GM19455 (cell line): ENCODE measurements at regions not wholly inside any gene's neighbourhood (a gene's known extent, or its start where the extent isn't known, plus 50 kb on each side); places are given as distances from the start of the nearest gene placed in this dataset.
"Not testable (repeated sequence)": the region's sequence is repeated elsewhere in the genome, so short reads cannot be mapped to it uniquely, and the experiment has no call there.

Source experiments
- ATAC-seq: cut with Tn5 transposase; IDR thresholded peaks from one replicate; pipeline ENCODE4 v1.9.1; 2021; ENCODE audit not compliant: unreplicated experiment

DNA sequence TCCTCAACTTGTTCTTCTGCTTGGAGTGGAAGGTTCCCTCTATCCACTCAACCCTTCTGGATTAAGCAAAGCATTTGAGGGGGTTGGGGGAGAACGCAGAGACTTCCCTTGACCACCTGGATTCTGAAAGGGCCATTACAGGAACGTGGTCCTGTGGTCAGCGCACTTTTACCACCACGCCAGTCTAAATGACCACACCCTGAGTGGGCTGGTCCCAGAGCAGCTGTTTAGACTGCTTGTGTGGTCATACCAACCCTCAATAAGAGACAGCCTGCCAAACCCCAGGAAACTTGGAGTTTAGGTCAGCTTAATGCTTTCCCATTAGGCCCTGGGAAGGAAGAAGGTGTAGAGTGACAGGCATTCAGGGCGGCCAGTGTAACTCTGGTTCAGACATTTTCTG, 165.5 kb upstream of the ATP2B1 start:
- no peak for ATAC-seq

DNA sequence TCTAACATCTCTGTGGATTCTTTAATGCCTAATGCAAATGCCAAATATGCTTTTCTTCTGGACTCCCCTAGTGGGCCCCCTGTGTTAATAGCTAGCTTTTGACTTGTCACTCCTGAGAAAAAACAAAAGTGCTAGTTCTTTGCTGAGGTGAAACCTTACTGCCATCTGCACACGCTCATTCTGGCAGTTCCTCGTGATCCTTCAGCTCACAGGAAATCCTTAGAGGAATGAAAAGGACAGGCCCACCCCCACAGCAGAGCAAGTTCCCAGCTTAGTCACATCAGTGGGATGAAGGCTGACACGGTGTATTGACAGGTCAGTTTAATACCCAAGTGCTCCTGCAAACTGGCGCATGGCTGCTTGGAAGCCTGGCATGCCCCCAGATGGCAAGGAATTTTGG, 165.1 kb upstream of the ATP2B1 start:
- no peak for ATAC-seq

DNA sequence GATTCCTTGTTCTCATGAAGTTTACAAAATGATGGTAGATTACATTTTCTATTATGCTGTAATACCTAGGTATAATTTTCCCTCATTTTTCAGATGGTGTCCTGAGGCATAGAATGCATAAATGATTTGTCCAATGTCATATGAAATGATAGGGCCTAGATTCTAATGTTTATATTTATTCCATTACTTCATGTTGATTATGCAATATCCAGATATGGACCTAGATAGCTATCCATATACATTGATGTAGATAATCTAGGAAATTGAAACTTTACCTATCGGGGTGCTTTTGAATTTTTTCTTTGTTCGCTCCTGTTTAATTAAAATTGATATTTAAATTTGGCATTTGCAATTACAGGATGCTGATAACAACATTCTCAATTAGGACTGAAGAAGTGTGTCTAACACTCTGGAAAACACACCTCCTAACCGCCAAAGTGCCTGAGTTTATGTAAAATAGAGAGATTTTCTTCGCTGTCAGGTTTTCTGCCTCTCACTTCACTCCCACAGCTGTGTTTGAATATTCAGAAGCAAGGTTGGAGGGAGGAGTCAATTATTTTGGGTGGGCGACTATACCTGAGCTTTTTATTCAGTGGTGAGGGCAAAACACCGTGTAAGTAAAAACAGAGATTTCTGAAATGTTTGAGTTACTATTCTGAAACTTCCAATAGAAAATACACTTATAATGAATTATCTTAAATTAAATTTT, 164.4 kb upstream of the ATP2B1 start:
- no peak for ATAC-seq

DNA sequence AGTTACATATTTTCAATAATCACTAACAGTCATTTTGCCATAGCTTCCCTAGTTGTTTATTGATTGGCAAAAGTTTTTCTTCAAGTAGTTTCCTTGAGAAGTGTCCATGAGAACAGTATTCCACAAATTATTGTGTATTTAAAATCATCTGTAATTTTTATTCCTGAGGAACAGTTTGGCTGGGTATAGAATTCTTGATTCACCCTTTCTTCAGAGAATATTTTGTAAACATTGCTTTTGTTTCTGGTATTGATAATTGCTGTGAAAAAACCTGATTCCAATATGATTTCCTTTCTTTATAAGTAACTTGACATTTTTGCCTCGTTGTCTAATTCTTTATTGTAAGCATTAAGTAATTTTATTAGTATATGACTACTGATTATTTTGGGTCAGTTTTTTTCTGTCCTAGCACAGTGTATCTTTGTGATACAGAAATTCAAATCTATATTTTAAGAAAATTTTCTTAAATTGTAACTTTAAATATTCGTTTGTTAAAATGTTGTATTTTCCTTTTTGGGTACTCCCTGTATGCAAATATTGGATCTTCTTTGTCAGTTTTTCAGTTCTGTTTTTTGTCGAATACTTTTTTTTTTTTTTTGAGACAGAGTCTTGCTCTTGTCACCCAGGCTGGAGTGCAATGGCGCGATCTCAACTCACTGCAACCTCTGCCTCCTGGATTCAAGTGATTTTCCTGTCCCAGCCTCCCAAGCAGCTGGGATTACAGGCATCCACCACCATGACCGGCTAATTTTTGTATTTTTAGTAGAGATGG, 162.0 kb upstream of the ATP2B1 start:
- ATAC-seq: no peak

DNA sequence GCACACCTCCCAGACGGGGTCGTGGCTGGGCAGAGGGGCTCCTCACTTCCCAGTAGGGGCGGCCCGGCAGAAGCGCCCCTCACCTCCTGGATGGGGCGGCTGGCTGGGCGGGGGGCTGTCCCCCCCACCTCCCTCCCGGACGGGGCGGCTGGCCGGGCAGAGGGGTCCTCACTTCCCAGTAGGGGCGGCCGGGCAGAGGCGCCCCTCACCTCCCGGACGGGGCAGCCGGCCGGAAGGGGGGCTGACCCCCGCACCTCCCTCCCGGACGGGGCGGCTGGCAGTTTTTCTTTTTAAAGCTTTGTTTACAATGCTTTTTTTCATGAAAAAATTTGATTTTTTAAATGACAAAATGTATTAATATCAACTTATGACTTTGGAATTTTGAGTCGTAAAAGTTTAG, 159.0 kb upstream of the ATP2B1 start:
- ATAC-seq: not testable (repeated sequence)

DNA sequence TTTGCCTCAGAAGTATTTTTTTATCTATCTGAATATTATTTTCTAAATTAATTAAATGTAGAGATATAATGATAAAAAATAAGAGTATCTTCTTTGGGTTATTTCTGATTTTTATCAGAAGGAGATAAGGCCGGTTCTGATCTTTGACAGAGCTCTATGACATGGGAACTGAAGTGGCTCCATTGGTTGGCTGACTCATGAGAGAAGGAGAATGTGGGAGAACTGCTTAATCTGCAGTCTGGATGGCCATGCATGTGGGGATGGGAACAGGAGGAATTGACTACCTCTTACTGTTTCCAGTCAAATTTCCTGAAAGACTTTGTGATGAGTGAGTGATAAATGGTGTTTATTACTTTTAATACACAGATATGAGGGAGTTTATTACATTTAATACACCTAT, 155.8 kb upstream of the ATP2B1 start:
- no peak for ATAC-seq

DNA sequence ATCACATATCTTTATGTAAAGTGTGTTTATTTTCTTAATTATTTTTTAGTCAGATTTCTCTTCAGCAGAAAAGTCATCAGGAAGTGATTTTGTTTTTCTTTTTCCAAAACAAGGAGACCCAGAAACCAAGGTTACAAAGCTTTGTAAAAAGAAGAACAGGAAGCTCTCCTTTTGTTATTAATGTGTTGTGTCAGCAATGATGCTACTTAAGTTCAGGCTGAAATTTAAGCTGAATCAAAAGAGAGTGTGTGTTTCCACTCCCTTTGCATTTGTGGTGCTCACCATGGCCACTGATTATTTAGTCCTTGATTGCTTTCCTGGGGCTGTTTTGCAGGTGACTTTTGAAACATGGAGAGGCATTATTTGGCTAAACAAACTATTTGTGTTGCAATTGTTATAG, 155.3 kb upstream of the ATP2B1 start:
- ATAC-seq: no peak

DNA sequence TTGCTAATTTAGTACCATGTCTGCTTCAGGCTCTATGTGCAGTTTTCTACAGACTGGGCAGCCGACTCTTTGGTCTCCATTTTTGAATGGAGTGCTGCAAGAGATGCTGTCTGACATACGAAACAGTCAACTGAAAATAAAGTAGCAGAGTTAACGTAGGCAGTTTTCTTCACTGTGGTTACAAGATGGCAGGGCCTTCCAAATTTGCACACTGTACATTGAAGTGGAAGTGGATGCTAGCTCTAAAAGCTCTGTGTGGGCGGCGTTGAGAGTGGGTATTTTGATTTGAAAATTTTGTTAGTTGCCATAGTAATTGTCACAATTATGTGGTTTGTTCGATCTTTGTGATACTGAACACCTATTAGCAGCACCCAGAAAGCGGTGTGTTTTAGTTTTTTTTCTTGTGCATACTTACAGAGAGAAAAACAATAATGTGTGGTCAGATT, 154.9 kb upstream of the ATP2B1 start:
- peak; percentile 67 for ATAC-seq

DNA sequence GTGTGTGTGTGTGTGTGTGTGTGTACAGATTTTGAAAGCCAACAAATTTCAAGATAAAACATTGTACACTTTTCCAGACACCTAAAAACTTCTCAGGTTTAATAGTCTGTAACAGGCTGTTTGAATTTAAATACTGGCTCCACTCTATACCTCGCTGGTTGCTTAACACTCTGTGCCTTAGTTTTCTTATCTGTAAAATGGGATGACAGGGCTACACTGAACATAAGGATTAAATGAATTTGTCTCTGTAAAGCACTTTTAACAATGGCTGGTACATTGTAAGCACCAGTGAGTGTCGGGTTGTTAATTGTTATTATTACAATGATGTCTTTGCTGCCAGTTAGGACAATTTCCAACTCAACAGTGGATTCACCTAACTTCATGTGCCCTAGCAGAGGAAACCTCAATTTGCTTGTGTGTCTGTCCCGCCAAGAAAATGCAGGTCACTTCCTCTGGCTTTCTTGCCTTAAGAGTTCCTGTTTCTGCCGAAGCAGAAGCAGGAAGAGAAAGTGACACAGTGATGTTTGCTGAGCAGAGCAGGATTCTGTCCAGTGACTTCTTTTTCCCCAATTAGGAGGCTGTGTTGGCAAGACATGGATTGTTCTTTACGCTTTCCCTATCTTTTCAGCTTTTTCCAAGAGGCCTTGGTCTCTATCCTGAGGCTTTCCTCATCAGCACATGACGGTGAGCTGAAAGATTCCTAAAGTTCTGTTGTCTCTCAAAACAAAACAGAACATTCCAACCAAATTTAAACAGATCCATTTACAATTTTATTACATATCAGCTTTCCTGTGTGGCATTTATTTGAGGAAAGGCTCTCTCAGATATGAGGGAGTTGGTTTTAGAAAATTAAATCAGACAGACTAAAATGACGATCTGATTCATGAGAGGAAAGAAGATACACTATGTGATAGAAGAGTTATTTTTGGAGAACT, 154.1 kb upstream of the ATP2B1 start:
- ATAC-seq: peak; percentile 54

DNA sequence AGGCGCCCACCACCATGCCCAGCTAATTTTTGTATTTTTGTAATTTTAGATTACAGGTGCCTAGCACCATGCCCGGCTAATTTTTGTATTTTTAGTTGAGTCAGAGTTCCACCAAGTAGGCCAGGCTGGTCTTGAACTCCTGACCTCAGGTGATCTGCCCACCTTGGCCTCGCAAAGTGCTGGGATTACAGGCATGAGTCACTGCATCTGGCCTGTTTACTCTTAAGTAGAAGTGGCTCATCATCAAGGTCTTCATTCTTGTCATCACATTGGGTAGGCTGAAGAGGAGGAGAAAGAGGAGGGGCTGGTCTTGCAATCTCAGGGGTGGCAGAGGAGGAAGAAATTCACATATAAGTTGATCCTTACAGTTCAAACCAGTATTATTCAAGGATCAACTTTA, 152.4 kb upstream of the ATP2B1 start:
- ATAC-seq: no peak

DNA sequence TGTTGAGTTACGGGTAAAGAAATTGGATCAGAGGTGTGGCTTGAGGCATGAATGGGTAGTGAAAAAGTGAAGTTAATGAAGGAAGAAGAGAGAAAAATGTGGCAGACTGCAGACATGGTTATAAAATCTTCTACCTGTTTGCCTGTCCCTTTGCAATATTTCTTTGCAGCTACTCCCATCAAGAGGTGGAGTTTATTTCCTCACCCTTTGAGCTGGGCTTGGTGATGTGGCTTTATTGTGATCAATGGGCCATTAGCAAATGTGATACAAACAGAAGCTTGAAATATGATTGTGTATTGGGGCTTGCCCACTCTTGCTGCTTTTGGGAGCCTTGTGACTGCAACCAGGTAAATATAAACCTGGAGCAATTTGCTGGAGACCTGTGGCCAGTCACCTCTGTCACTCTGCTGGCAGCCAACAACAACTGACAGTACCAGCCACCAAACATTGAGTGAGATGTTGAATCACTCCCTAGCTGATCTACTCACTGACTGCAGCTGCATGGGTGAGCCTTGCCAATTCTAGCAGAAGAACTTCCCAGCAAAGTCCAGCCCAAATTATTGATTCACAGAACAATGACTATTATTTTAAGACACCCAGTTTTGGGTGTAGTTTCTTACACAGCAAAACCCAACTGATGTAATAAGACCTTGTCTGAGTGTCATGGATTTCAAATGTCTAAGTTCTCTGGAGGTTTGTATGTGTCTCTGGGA, 151.0 kb upstream of the ATP2B1 start:
- ATAC-seq: no peak

DNA sequence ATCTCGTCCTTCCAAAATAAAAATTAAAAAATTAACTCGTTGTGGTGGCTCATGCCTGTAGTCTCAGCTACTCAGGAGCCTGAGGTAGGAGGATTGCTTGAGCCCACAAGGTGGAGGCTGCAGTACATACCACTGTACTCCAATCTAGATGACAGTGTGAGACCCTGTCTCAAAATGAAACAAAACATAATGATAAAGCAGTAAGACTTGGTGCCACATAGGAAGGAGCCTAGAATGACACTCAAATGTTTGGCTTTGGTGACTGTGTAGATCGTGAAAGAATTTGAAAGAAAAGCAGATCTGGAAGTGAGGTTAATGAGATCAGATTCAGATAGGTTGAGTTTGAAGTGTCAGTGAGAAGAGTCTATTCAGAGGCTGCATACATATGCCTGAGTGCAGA, 150.1 kb upstream of the ATP2B1 start:
- no peak for ATAC-seq

DNA sequence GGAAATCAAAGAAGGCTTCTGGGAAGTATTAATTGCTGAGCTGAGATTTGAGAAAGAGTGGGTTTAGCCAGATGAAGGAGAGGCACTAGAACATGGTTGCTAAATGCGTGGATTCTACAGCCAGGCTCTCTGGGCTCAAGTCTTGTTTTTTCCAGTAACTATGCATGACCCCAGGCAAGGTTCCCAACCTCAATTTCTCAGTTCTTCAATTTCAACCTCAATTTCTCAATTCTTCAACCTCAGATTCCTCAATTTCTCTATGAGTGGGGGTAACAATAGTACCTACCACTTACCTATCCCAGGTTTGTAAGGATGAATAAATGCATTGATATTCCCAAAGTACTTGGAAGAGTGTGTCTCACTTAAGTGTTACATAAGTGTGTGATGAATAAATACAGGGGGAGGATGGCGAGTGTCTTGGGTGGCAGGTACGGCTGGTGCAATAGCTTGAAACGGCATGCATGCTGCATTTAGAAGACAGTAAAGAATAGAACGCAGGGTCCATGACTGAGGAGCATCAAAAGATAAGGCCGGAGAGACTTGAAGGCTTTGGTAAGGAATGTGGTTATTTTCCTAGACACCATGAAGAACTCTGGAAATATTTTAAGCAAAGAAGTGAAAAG, 149.1 kb upstream of the ATP2B1 start:
- peak; percentile 42 for ATAC-seq

DNA sequence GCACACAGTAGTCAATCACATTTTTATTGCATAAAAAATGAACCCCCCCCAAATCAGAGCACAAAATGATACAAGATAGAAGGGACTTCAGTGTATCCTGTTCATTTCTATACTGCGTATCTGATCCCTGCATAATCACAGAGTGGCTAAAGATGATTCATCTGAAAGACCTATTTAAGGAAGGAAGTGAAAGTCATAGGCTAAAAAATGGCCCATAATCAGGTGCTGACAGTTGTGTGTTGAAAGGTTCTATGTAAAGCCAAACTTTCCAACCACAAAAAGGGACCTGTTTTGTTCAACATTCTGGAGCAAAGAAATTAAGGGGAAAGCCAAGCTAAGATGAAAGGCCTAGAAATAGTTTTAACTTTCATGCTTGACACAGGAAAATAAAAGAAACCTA, 147.8 kb upstream of the ATP2B1 start:
- ATAC-seq: peak; percentile 70

DNA sequence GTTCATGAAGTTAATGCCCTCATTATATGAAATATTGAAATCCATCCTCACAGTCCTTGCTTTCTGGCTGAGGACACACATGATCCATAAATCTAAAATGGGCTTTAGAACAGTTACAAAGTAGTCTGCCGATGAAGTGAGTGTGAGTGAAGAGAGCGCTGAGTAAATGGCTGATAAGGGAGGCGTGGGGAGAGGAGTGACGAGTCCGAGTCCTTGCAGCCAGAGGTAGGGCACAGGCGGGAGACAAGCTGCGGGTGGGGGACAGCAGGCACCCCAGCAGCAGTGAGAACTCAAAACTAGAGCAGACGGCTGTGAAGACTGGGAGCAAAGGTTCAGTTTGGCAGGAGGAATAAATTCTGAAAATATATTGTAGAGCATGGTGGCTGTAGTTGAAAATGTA, 140.1 kb upstream of the ATP2B1 start:
- ATAC-seq: no peak

DNA sequence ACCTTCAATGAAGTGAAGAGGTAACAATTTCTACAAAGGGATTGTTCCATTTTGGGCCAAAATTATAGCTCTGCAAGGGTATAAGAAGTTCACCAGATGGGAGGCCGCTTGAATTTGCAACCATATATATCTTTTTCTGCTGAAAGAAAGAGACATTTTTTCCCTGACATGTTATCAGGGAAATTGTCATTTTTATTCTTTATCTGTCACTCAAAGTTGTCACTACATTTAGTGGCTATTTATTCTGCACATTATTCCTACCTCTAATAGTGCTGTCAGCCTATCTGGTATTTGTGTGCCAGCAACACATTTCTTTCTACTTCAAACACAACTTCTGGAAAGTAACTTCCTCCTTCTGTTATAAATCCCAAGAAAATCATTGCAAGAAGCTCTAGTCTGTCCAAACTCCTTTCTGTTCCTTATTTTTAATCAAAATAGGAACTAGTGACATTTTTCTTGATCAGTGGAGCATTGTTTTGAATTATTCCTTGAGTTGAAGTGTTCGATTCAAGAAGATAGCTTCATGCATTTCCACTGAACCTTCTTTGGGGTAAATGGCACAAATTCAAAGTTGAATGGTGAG, 137.9 kb upstream of the ATP2B1 start:
- no peak for ATAC-seq

DNA sequence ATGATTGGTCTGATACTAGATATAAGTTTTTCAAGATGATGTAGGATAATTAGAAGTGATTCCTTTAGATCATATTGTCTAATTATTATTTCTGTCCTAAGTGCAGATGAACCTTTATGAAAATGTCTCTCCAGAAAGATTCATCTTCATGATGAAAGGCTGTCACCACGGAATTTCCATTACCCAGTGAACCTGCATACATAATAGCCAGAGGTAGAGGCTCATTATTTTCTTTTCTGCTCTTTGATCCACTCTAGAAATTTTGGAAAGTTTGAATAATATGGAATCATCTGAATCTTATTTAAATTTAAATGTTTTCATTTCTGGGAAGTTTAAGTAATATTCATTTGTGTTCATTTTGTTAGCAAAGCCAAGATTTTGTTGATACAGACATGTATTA, 137.1 kb upstream of the ATP2B1 start:
- ATAC-seq: no peak

DNA sequence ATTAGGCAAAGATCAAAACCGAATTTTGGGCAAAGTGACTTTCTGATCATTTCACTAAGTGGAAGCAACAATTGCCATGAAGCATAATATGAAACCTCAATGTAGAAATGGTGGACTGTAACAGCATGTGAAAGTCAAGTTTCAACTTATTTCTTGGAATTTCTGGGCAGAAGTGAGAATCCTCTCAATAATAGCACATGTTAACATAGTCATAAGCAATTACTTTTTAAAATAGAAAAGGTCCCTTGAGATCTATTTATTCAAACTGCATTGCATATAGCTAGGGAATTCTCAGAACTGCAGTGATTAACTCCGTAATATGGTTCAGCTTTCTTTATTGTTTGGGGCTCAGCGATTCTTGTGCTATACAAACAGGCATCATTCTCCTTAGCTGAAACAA, 136.7 kb upstream of the ATP2B1 start:
- no peak for ATAC-seq

DNA sequence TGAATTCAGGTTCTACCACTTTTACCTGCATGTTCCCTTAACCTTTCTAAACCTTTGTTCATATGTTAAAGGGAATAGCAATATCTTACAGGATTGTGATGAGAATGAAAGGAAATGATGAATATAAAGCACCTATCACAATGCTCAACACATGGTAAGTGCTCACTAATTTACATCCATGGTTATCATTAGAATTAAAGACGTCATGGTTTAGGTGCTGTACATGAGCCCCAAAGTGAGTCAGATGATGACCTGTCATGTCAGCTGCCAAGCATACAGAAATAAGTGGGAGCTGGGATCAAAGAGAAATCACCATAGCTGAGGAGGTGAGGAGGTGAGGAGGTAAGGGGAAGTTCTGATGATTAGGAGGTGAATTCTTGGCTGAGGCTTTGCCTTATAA, 135.9 kb upstream of the ATP2B1 start:
- no peak for ATAC-seq
